ENCODE measurements at regions not wholly inside any gene's neighbourhood (a gene's known extent, or its start where the extent isn't known, plus 50 kb on each side); places are given as distances from the start of the nearest gene placed in this dataset.

GRCh38 chr15:46622851-46623250, 988.0 kb downstream of the SQOR start:
- no peaks in the 10 kb centered on the region for H3K27me3 ChIP-seq (ENCODE audit: control insufficient read depth, insufficient read depth, low read length)
- H3K4me3 ChIP-seq (ENCODE audit: low read depth, low read length), result no peak overlapping the region
- no peak overlapping the region for H3K27ac ChIP-seq (ENCODE audit: low read depth, low read length)
- peaks cover 30% of the 10 kb centered on the region for H3K9me3 ChIP-seq (ENCODE audit: control insufficient read depth, insufficient read depth, low read depth, low read length)
- no peaks in the 10 kb centered on the region for H3K36me3 ChIP-seq (ENCODE audit: control insufficient read depth, insufficient read depth, low read length)
- H3K4me1 ChIP-seq (ENCODE audit: control insufficient read depth, insufficient read depth, low read length), result no peaks in the 10 kb centered on the region
- no peak overlapping the region for H3K9ac ChIP-seq (ENCODE audit: low read length)

DNA sequence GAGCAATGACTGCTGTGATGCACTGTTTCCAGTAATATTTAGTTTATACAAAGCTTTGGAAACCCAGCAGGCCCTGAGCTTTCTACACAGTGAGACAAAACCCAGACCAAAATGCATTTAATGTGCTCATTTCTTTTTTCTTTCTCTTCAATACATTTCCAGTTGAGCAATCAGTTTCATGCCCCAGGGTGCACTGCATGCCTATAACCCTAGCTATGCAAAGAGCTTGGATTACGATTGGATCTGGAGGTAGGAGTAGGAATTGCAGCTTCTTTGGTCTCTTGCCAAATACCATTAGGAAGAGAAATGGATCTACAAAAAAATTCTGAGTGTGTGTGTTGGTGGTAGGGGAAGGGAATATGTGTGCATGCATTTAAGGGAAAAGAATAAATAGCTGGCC, 1001.4 kb downstream of the SQOR start:
- Histone ChIP-seq H3K4me1 (ENCODE audit: control insufficient read depth, insufficient read depth, low read length) (no peaks in the 10 kb centered on the region), H3K9me3 (ENCODE audit: control insufficient read depth, insufficient read depth, low read depth, low read length) (no peaks in the 10 kb centered on the region), H3K9ac (ENCODE audit: low read length) (no peak overlapping the region), H3K27me3 (ENCODE audit: control insufficient read depth, insufficient read depth, low read length) (no peaks in the 10 kb centered on the region), H3K36me3 (ENCODE audit: control insufficient read depth, insufficient read depth, low read length) (no peaks in the 10 kb centered on the region), H3K27ac (ENCODE audit: low read depth, low read length) (no peak overlapping the region), H3K4me3 (ENCODE audit: low read depth, low read length) (no peak overlapping the region)

GRCh38 chr15:46644501-46645481, 1010.0 kb downstream of the SQOR start:
- Histone ChIP-seq H3K9me3 (ENCODE audit: control insufficient read depth, insufficient read depth, low read depth, low read length) (no peaks in the 10 kb centered on the region), H3K4me3 (ENCODE audit: low read depth, low read length) (no peak overlapping the region), H3K4me1 (ENCODE audit: control insufficient read depth, insufficient read depth, low read length) (0 out of 2 replicates have a peak, but pooled peaks cover 6% of the 10 kb centered on the region), H3K36me3 (ENCODE audit: control insufficient read depth, insufficient read depth, low read length) (no peaks in the 10 kb centered on the region), H3K27me3 (ENCODE audit: control insufficient read depth, insufficient read depth, low read length) (no peaks in the 10 kb centered on the region), H3K27ac (ENCODE audit: low read depth, low read length) (no peak overlapping the region), H3K9ac (ENCODE audit: low read length) (no peak overlapping the region)

DNA sequence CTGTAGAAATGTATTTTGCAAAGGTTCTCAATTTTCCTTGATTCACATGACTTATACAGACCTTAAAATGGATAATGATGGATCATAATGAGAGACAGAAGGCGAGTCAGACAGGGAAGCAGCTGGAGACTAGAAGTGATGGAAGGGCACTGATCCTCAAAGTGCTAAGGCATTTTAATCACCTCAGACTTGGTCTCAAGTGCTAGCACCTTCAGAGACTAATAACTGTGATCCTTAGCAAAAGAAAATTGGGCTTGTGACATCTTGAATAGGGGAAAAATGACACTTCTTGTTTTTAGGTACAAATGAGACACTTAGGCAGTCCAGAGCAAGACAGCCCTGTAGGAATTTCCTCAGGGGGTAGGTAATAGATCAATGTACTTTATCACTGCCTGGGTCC, 1011.7 kb downstream of the SQOR start:
- no peaks in the 10 kb centered on the region for H3K9me3 ChIP-seq (ENCODE audit: control insufficient read depth, insufficient read depth, low read depth, low read length)
- no peaks in the 10 kb centered on the region for H3K27me3 ChIP-seq (ENCODE audit: control insufficient read depth, insufficient read depth, low read length)
- H3K36me3 ChIP-seq (ENCODE audit: control insufficient read depth, insufficient read depth, low read length), result no peaks in the 10 kb centered on the region
- 0 out of 2 replicates have a peak, but pooled peaks cover 6% of the 10 kb centered on the region for H3K4me1 ChIP-seq (ENCODE audit: control insufficient read depth, insufficient read depth, low read length)
- H3K4me3 ChIP-seq (ENCODE audit: low read depth, low read length), result no peak overlapping the region
- H3K9ac ChIP-seq (ENCODE audit: low read length), result no peak overlapping the region
- no peak overlapping the region for H3K27ac ChIP-seq (ENCODE audit: low read depth, low read length)

DNA sequence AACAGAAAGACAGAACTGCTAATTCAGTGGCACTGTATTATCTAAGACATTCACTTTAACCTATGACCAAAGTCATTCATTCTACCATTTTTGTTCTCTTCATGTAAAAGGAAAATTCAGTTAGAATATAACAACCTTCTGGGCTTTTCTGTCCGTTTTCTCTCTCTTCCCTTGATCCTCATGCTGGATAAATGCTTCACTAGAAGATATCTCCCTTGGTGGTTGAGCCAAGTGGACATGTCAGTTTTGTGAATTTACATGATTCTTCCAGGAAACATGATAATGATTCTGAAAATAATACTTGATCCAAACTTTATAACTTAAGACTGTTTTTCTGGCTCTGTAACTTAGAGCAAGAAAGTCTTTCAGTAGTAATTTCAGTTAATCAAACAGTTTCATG, 1012.2 kb downstream of the SQOR start:
- H3K9ac ChIP-seq (ENCODE audit: low read length), result no peak overlapping the region
- no peak overlapping the region for H3K4me3 ChIP-seq (ENCODE audit: low read depth, low read length)
- 0 out of 2 replicates have a peak, but pooled peaks cover 6% of the 10 kb centered on the region for H3K4me1 ChIP-seq (ENCODE audit: control insufficient read depth, insufficient read depth, low read length)

DNA sequence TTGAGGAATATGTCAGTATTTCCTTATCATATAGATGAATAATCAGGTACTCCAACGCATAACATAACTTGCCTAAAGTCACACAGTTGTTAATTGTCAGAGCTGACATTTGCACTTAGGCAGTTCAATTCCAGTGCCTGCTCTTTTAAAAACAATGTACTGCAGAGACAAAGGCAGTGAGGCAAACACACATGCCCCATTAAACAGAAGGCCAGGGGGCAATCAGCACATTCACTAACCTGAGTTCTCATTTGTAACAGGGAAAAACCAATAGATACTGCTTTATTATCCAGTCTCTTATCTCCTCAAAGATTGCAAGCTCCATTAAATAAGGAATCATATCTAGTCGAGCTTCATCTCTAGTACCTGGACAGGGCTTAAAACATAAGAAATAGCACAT, 1017.4 kb downstream of the SQOR start:
- no peak overlapping the region for H3K27ac ChIP-seq (ENCODE audit: low read depth, low read length)
- H3K36me3 ChIP-seq (ENCODE audit: control insufficient read depth, insufficient read depth, low read length), result no peaks in the 10 kb centered on the region
- no peaks in the 10 kb centered on the region for H3K27me3 ChIP-seq (ENCODE audit: control insufficient read depth, insufficient read depth, low read length)
- H3K4me1 ChIP-seq (ENCODE audit: control insufficient read depth, insufficient read depth, low read length), result 0 out of 2 replicates have a peak, but pooled peaks cover 6% of the 10 kb centered on the region
- no peaks in the 10 kb centered on the region for H3K9me3 ChIP-seq (ENCODE audit: control insufficient read depth, insufficient read depth, low read depth, low read length)
- no peak overlapping the region for H3K4me3 ChIP-seq (ENCODE audit: low read depth, low read length)
- H3K9ac ChIP-seq (ENCODE audit: low read length), result no peak overlapping the region

More for the DNA sequence above, 1012.2 kb downstream of the SQOR start:
- Histone ChIP-seq H3K27ac (ENCODE audit: low read depth, low read length) (no peak overlapping the region), H3K9me3 (ENCODE audit: control insufficient read depth, insufficient read depth, low read depth, low read length) (no peaks in the 10 kb centered on the region), H3K27me3 (ENCODE audit: control insufficient read depth, insufficient read depth, low read length) (no peaks in the 10 kb centered on the region), H3K36me3 (ENCODE audit: control insufficient read depth, insufficient read depth, low read length) (no peaks in the 10 kb centered on the region)

DNA sequence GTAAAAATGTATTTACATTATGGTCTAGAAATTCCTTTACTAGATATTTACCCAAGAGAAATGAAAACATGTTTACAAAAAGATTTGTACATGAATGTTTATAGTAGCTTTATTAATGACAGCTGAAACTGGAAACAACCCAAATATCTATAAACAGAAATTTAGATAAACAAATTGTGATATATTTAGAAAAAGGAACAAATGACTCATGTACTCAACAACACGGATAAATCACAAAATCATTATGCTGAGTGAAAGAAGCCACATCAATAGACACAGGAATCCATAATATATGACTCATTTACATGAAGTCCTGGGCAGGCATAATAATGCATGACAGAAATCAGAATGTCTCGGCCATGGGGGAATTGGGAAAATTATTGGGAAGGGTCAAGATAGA, 1020.2 kb downstream of the SQOR start:
- H3K4me1 ChIP-seq (ENCODE audit: control insufficient read depth, insufficient read depth, low read length), result no peaks in the 10 kb centered on the region
- no peaks in the 10 kb centered on the region for H3K36me3 ChIP-seq (ENCODE audit: control insufficient read depth, insufficient read depth, low read length)
- H3K9me3 ChIP-seq (ENCODE audit: control insufficient read depth, insufficient read depth, low read depth, low read length), result no peaks in the 10 kb centered on the region
- H3K27me3 ChIP-seq (ENCODE audit: control insufficient read depth, insufficient read depth, low read length), result no peaks in the 10 kb centered on the region
- H3K27ac ChIP-seq (ENCODE audit: low read depth, low read length), result no peak overlapping the region
- no peak overlapping the region for H3K9ac ChIP-seq (ENCODE audit: low read length)
- no peak overlapping the region for H3K4me3 ChIP-seq (ENCODE audit: low read depth, low read length)

GRCh38 chr15:46660096-46660842, 1025.4 kb downstream of the SQOR start:
- Histone ChIP-seq H3K9me3 (ENCODE audit: control insufficient read depth, insufficient read depth, low read depth, low read length) (no peaks in the 10 kb centered on the region), H3K36me3 (ENCODE audit: control insufficient read depth, insufficient read depth, low read length) (no peaks in the 10 kb centered on the region), H3K4me3 (ENCODE audit: low read depth, low read length) (no peak overlapping the region), H3K9ac (ENCODE audit: low read length) (no peak overlapping the region), H3K4me1 (ENCODE audit: control insufficient read depth, insufficient read depth, low read length) (no peaks in the 10 kb centered on the region), H3K27ac (ENCODE audit: low read depth, low read length) (no peak overlapping the region), H3K27me3 (ENCODE audit: control insufficient read depth, insufficient read depth, low read length) (no peaks in the 10 kb centered on the region)

GRCh38 chr15:46670258-46670657, 1035.4 kb downstream of the SQOR start:
- H3K9ac ChIP-seq (ENCODE audit: low read length), result no peak overlapping the region
- H3K27me3 ChIP-seq (ENCODE audit: control insufficient read depth, insufficient read depth, low read length), result no peaks in the 10 kb centered on the region
- H3K9me3 ChIP-seq (ENCODE audit: control insufficient read depth, insufficient read depth, low read depth, low read length), result no peaks in the 10 kb centered on the region
- no peak overlapping the region for H3K27ac ChIP-seq (ENCODE audit: low read depth, low read length)
- no peaks in the 10 kb centered on the region for H3K36me3 ChIP-seq (ENCODE audit: control insufficient read depth, insufficient read depth, low read length)
- H3K4me3 ChIP-seq (ENCODE audit: low read depth, low read length), result no peak overlapping the region
- H3K4me1 ChIP-seq (ENCODE audit: control insufficient read depth, insufficient read depth, low read length), result no peaks in the 10 kb centered on the region

DNA sequence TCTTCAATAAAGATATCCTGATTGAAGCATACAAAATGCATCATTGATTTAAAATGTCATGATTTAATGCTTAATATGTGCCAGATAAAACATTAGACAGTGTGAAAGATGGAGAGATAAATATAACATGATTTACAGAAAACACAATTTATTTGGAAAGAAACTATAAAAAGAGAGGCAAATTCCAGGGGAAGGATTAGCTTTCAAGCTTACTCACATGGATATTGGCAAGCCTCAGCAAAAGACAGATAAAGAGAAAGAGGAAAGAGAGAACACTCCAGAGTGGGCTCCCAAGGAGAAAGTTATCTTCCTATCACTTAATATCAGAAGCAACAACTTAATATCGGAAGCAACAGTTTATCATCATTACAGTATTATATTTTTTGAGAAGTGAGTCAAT, 1036.5 kb downstream of the SQOR start:
- Histone ChIP-seq H3K27me3 (ENCODE audit: control insufficient read depth, insufficient read depth, low read length) (no peaks in the 10 kb centered on the region), H3K36me3 (ENCODE audit: control insufficient read depth, insufficient read depth, low read length) (no peaks in the 10 kb centered on the region), H3K9me3 (ENCODE audit: control insufficient read depth, insufficient read depth, low read depth, low read length) (no peaks in the 10 kb centered on the region), H3K4me1 (ENCODE audit: control insufficient read depth, insufficient read depth, low read length) (no peaks in the 10 kb centered on the region), H3K27ac (ENCODE audit: low read depth, low read length) (no peak overlapping the region), H3K9ac (ENCODE audit: low read length) (no peak overlapping the region), H3K4me3 (ENCODE audit: low read depth, low read length) (no peak overlapping the region)

- H3K9ac ChIP-seq (ENCODE audit: low read length), result no peak overlapping the region
- H3K36me3 ChIP-seq (ENCODE audit: control insufficient read depth, insufficient read depth, low read length), result no peaks in the 10 kb centered on the region
- no peaks in the 10 kb centered on the region for H3K9me3 ChIP-seq (ENCODE audit: control insufficient read depth, insufficient read depth, low read depth, low read length)
- H3K4me1 ChIP-seq (ENCODE audit: control insufficient read depth, insufficient read depth, low read length), result no peaks in the 10 kb centered on the region
- no peaks in the 10 kb centered on the region for H3K27me3 ChIP-seq (ENCODE audit: control insufficient read depth, insufficient read depth, low read length)
- H3K4me3 ChIP-seq (ENCODE audit: low read depth, low read length), result no peak overlapping the region
- H3K27ac ChIP-seq (ENCODE audit: low read depth, low read length), result no peak overlapping the region
Observed at GRCh38 chr15:46672041-46672440, 1037.2 kb downstream of the SQOR start.

Data from HUES6 (cell line).